Mucosa of rectum (tissue), 2 donors: ENCODE measurements at regions not wholly inside any gene's neighbourhood (a gene's known extent, or its start where the extent isn't known, plus 50 kb on each side); places are given as distances from the start of the nearest gene placed in this dataset.

ENCODE experiments used
- H3K27ac ChIP-seq, 2 donors: one replicate each; pipeline ENCODE4 v1.7.0; 2013; ENCODE audit warnings: inconsistent platforms in 2 of 2, low read depth in 2 of 2, low read length in 2 of 2
- H3K27me3 ChIP-seq, 2 donors: one replicate each; pipeline ENCODE4 v1.7.0; 2013; ENCODE audit warnings: low read length in 2 of 2; ENCODE audit not compliant: control insufficient read depth in 2 of 2, insufficient read depth in 2 of 2
- H3K36me3 ChIP-seq, 2 donors: one replicate each; pipeline ENCODE4 v1.7.0; 2013; ENCODE audit warnings: low read length in 2 of 2; ENCODE audit not compliant: control insufficient read depth in 2 of 2, insufficient read depth in 2 of 2
- H3K4me1 ChIP-seq, 2 donors: one replicate each; pipeline ENCODE4 v1.7.0; 2013; ENCODE audit warnings: low read length in 2 of 2, mild to moderate bottlenecking in 1 of 2; ENCODE audit not compliant: control insufficient read depth in 2 of 2, insufficient read depth in 2 of 2
- H3K4me3 ChIP-seq, 2 donors: one replicate each; pipeline ENCODE4 v1.7.0; 2013; ENCODE audit warnings: low read length in 2 of 2
- H3K9ac ChIP-seq, 2 donors: one replicate each; pipeline ENCODE4 v1.7.0; 2013; ENCODE audit warnings: low read length in 2 of 2, low read depth in 1 of 2, mild to moderate bottlenecking in 1 of 2
- H3K9me3 ChIP-seq, 2 donors: one replicate each; pipeline ENCODE4 v1.7.0; 2013; ENCODE audit warnings: low read length in 2 of 2; ENCODE audit not compliant: control insufficient read depth in 2 of 2
- donor health status: healthy.
- donor health status: Normal muscosa, but diverticular disease.

GRCh38 chr2:144598906-144599305 lies 79.0 kb upstream of the ZEB2 start:
- H3K27me3 ChIP-seq = no peaks in the 10 kb centered on the region
- no peaks in the 10 kb centered on the region for H3K36me3 ChIP-seq
- H3K4me1 ChIP-seq = no peaks in the 10 kb centered on the region
- H3K4me3 ChIP-seq = no peak overlapping the region
- no peak overlapping the region for H3K9ac ChIP-seq
- no peak overlapping the region for H3K27ac ChIP-seq
- no peaks in the 10 kb centered on the region for H3K9me3 ChIP-seq

DNA sequence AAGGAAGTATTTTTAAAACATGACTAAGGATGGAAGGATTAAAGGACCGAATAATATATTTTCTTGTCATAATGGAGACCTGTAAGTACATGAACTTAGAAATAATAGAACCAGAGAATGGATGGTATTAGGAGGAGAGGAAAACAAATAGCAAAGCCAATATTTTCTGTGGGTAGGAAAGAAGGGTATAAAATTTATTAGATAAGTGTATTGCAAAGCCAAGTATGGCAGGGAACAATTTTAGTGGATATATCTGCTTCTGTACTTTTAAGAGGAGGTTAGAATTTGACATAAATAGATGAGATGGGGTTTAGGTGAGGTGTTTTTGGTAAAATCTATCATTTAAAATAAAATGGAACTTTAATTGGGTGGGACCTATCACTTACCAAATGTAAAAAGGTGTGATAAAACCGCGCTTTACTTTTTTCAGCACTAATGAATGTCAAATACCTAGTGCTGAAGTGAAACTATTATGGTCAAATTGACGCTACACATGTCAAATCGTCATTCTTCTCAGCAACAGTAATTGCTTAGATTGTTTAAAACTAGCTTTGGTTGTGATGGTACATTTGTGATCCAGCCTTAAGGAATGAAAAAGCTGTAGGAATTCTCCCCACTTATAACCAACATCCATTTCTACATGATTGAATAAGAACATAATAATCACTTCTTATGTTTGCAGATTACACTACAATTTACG lies 78.1 kb upstream of the ZEB2 start:
- no peaks in the 10 kb centered on the region for H3K36me3 ChIP-seq
- H3K4me1 ChIP-seq = no peaks in the 10 kb centered on the region
- no peak overlapping the region for H3K9ac ChIP-seq
- no peaks in the 10 kb centered on the region for H3K27me3 ChIP-seq
- no peak overlapping the region for H3K4me3 ChIP-seq
- H3K27ac ChIP-seq = no peak overlapping the region
- no peaks in the 10 kb centered on the region for H3K9me3 ChIP-seq

DNA sequence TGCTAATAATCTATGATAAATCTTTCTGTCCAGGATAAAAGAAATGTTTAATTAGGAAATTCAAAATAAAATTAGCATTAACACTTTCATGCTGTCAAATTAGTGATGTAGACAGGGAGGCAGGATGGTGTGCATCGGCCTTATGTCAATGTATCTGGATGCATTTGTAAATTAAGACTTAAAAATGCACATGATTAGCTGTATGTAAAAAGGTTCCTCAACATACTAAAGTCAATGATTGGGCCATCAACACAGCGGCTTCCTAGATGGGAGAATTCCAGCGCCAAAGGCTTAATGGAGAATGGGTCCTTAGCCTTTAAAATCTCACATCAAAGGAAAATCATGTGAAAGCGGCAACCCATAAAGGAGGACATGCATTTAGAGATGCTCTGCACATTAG lies 77.5 kb upstream of the ZEB2 start:
- H3K9me3 ChIP-seq = no peaks in the 10 kb centered on the region
- H3K4me3 ChIP-seq = no peak overlapping the region
- H3K4me1 ChIP-seq = no peaks in the 10 kb centered on the region
- H3K27me3 ChIP-seq = no peaks in the 10 kb centered on the region
- H3K36me3 ChIP-seq = no peaks in the 10 kb centered on the region
- no peak overlapping the region for H3K27ac ChIP-seq
- H3K9ac ChIP-seq = no peak overlapping the region

DNA sequence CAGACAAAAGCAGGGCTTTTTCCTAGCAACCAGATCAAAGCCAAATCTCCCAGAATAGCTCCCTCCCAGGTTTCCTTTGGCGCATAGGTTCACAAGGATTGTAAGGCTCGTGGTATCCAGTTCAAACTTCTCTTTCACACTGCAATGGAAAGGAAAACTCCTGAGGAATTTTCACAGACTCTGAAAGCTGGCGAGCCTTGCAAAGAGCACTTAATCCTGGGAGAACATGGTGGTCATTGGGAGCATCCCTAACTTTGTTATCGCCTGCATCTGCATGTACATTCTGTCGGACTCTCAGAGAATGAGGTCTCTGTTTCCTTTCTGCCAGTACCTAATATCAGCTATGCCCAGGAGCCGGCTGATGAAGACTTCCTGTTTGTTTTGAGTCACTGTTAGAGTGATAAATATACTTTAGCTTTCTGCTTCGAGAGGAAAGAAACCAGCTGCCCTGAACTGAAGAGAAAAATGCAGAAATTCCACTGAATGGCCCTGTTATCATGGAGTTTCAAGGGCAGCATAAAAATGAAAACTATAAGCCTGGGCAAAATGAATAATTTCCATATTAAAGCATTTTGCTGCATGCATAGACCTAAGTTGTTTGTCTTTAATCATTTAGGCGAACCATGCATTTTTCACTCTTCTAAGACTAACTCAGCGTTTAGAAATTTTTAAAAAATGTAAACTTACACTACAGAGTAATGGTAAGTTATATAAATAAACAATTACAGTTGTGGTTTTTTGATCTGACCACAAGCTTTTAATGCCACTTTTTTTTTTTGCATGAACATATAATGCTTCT lies 76.4 kb upstream of the ZEB2 start:
- H3K9ac ChIP-seq = no peak overlapping the region
- peak overlapping the region in 1 of 2 donors; percentile 39 for H3K4me3 ChIP-seq
- H3K9me3 ChIP-seq = no peaks in the 10 kb centered on the region
- H3K27ac ChIP-seq = no peak overlapping the region
- no peaks in the 10 kb centered on the region for H3K27me3 ChIP-seq
- H3K36me3 ChIP-seq = no peaks in the 10 kb centered on the region
- H3K4me1 ChIP-seq = no peaks in the 10 kb centered on the region

DNA sequence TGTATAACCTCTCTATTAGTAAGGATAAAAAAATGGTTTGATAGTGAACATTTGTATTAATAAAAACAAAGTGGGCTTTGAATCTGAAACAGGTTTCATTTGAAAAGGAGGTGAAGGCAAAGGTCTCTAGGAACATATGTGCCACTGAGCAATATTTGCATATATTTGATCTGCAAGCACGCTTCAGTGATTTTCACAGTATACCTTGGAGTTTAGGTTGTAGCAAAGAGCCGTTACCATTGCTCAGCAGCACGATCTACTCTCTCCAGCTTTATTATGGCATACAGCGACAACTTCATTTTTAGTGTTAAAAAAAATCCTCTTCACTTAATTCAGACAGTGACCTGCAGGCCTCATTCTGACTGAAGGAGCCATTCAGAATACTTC lies 75.8 kb upstream of the ZEB2 start:
- no peaks in the 10 kb centered on the region for H3K4me1 ChIP-seq
- H3K27ac ChIP-seq = no peak overlapping the region

DNA sequence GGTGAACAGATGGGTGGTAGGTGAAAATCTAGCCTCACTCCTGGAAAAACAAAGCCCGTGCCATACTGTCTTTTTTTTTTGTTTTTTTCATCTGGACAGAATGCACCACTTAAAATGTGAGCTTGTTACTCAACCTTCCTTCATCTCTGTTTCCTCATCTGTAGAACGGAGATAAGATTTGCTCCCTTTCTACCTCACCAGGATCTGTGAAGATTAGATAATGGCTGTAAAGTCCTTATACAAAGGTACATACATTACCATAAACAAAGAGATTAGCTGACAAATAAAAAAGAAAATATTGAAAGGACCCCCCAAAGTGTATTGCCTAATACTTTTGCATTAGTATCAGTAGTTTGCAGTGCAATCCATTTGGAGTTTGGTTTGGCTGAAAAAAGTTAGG lies 75.4 kb upstream of the ZEB2 start:
- Histone ChIP-seq H3K27me3 (no peaks in the 10 kb centered on the region), H3K9ac (no peak overlapping the region), H3K4me1 (no peaks in the 10 kb centered on the region), H3K9me3 (no peaks in the 10 kb centered on the region), H3K27ac (no peak overlapping the region), H3K36me3 (no peaks in the 10 kb centered on the region), H3K4me3 (no peak overlapping the region)

More for the DNA sequence above, 75.8 kb upstream of the ZEB2 start:
- Histone ChIP-seq H3K36me3 (no peaks in the 10 kb centered on the region), H3K9ac (no peak overlapping the region), H3K27me3 (no peaks in the 10 kb centered on the region), H3K4me3 (no peak overlapping the region), H3K9me3 (no peaks in the 10 kb centered on the region)

GRCh38 chr2:144593803-144594202 lies 73.9 kb upstream of the ZEB2 start:
- no peak overlapping the region for H3K27ac ChIP-seq
- no peaks in the 10 kb centered on the region for H3K36me3 ChIP-seq
- H3K9ac ChIP-seq = no peak overlapping the region
- no peaks in the 10 kb centered on the region for H3K4me1 ChIP-seq
- no peak overlapping the region for H3K4me3 ChIP-seq
- no peaks in the 10 kb centered on the region for H3K27me3 ChIP-seq
- H3K9me3 ChIP-seq = no peaks in the 10 kb centered on the region

GRCh38 chr2:144592500-144593256 lies 72.8 kb upstream of the ZEB2 start:
- no peaks in the 10 kb centered on the region for H3K9me3 ChIP-seq
- H3K4me3 ChIP-seq = no peak overlapping the region
- H3K36me3 ChIP-seq = no peaks in the 10 kb centered on the region
- H3K9ac ChIP-seq = no peak overlapping the region
- no peaks in the 10 kb centered on the region for H3K4me1 ChIP-seq
- no peak overlapping the region for H3K27ac ChIP-seq
- H3K27me3 ChIP-seq = no peaks in the 10 kb centered on the region

GRCh38 chr2:144587306-144587705 lies 67.4 kb upstream of the ZEB2 start:
- Histone ChIP-seq H3K4me3 (no peak overlapping the region), H3K9me3 (no peaks in the 10 kb centered on the region), H3K27me3 (no peaks in the 10 kb centered on the region), H3K4me1 (no peaks in the 10 kb centered on the region), H3K27ac (no peak overlapping the region), H3K9ac (no peak overlapping the region), H3K36me3 (no peaks in the 10 kb centered on the region)

DNA sequence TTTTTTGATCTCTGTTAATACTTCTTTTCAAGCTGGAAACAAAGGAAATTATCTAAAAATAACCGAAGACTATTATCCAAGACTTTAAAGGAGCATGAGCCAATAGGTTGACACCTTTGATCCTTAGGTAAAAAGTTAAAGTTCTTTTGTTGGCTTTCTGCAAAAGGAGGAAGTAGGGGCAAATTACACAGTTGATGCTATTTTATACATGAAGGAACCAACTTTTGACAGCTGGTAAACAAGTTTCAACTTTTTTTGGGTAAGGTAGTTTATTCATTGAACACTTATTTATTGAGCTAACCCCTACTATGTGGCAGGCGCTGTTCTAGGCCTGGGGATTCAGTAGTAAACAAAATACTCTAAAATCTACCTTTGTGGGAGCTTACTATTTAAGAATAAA lies 66.6 kb upstream of the ZEB2 start:
- no peaks in the 10 kb centered on the region for H3K9me3 ChIP-seq
- no peak overlapping the region for H3K4me3 ChIP-seq
- H3K36me3 ChIP-seq = no peaks in the 10 kb centered on the region
- no peak overlapping the region for H3K9ac ChIP-seq
- no peak overlapping the region for H3K27ac ChIP-seq
- no peaks in the 10 kb centered on the region for H3K27me3 ChIP-seq
- no peaks in the 10 kb centered on the region for H3K4me1 ChIP-seq
